ENCODE measurements at regions not wholly inside any gene's neighbourhood (a gene's known extent, or its start where the extent isn't known, plus 50 kb on each side); places are given as distances from the start of the nearest gene placed in this dataset.

DNA sequence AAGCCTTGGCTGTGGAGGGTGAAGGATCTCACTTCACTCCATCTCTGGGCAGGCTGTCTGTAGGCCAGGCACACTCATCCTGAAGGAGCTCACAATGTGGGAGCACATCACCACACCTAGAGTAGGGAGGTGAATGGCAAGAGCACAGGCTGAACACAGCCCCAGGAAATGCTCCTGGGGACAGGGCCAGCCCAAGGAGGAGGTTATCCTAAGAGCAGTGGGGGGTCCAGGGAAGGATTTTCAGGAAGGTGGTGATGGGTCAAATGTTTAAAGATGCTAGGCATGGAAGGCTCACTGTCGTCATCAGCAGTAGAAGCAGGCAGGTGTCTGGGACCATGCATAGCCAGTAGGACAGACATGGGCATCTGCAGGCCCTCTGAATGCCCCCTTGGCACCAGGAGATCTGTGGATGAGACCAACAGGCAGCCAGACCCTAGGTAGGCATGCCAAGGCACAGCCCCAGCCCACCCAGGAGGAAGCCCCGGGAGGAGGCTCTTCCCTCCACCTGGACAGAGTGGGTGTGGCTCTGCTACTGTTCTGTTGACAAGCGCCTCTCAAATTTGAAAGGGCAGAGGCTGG, 91.7 kb upstream of the RAB6C start:
- H3K4me3 Mint-ChIP-seq (ENCODE audit: unreplicated experiment), result no peak overlapping the region
- peaks cover 8% of the 10 kb centered on the region for H3K27me3 Mint-ChIP-seq (ENCODE audit: unreplicated experiment)
- no peak for DNase-seq
- H3K9me3 Mint-ChIP-seq (ENCODE audit: unreplicated experiment), result peaks cover 10% of the 10 kb centered on the region
- H3K27ac Mint-ChIP-seq (ENCODE audit: unreplicated experiment), result no peak overlapping the region
- TF ChIP-seq, protein P1, sequence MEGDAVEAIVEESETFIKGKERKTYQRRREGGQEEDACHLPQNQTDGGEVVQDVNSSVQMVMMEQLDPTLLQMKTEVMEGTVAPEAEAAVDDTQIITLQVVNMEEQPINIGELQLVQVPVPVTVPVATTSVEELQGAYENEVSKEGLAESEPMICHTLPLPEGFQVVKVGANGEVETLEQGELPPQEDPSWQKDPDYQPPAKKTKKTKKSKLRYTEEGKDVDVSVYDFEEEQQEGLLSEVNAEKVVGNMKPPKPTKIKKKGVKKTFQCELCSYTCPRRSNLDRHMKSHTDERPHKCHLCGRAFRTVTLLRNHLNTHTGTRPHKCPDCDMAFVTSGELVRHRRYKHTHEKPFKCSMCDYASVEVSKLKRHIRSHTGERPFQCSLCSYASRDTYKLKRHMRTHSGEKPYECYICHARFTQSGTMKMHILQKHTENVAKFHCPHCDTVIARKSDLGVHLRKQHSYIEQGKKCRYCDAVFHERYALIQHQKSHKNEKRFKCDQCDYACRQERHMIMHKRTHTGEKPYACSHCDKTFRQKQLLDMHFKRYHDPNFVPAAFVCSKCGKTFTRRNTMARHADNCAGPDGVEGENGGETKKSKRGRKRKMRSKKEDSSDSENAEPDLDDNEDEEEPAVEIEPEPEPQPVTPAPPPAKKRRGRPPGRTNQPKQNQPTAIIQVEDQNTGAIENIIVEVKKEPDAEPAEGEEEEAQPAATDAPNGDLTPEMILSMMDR (IDR thresholded peaks at IDR 0.05; ENCODE audit: partially characterized antibody, unreplicated experiment), result no peak
- H3K4me1 Mint-ChIP-seq (ENCODE audit: low read depth, unreplicated experiment), result peaks cover 11% of the 10 kb centered on the region
- peaks cover 6% of the 10 kb centered on the region for H3K36me3 Mint-ChIP-seq (ENCODE audit: unreplicated experiment)

DNA sequence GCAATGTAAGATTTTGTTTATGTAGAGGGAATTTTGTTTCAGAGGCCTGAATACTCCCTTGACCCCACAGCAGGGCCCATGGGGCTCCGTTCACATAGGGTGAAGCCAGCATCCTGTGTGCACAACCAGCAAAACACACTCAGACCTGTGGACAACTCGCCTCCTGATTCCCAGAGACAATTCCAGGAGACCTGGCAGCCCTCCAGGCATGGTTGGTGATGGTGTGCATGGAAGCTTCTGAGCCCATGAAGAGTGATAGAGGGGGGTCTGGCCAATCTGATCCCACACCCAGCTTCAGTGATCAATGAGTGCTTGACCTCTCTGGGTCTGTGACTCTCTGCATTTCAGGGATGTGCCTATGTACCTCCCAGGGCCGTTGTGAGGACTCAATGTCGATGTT, 91.0 kb upstream of the RAB6C start:
- Mint-ChIP-seq H3K9me3 (ENCODE audit: unreplicated experiment) (peaks cover 10% of the 10 kb centered on the region), H3K4me3 (ENCODE audit: unreplicated experiment) (no peak overlapping the region), H3K27me3 (ENCODE audit: unreplicated experiment) (peaks cover 8% of the 10 kb centered on the region), H3K36me3 (ENCODE audit: unreplicated experiment) (peaks cover 6% of the 10 kb centered on the region), H3K27ac (ENCODE audit: unreplicated experiment) (peak overlapping the region; percentile 64), H3K4me1 (ENCODE audit: low read depth, unreplicated experiment) (peaks cover 11% of the 10 kb centered on the region)
- TF ChIP-seq, protein P1 (IDR thresholded peaks at IDR 0.05; ENCODE audit: partially characterized antibody, unreplicated experiment), result no peak
- DNase-seq, result no peak

DNA sequence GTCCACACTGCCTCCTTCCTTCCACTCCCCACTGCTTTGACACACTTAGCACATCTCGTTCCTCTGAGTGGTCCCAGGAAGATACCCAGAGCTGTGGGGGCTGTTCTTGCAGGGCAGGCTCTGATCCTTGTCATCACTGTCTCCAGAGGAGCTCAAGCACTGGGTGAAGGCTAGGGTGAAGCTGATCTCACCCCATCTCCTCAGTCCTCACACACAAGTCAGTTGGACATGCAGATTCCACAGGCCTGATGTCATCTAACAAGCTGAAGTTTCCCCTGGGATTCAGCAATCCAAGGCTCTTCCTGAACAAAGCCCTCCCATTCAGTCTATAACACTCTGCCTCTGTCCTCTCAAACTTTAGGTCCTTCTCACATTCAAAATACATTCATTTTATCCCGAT, 90.6 kb upstream of the RAB6C start:
- no peak for DNase-seq
- Mint-ChIP-seq H3K4me1 (ENCODE audit: low read depth, unreplicated experiment) (peaks cover 11% of the 10 kb centered on the region), H3K4me3 (ENCODE audit: unreplicated experiment) (peak overlapping the region; percentile 21), H3K36me3 (ENCODE audit: unreplicated experiment) (peaks cover 6% of the 10 kb centered on the region), H3K27me3 (ENCODE audit: unreplicated experiment) (peaks cover 8% of the 10 kb centered on the region), H3K9me3 (ENCODE audit: unreplicated experiment) (peaks cover 10% of the 10 kb centered on the region), H3K27ac (ENCODE audit: unreplicated experiment) (peak overlapping the region; percentile 64)
- TF ChIP-seq, protein P1 (IDR thresholded peaks at IDR 0.05; ENCODE audit: partially characterized antibody, unreplicated experiment), result no peak

DNA sequence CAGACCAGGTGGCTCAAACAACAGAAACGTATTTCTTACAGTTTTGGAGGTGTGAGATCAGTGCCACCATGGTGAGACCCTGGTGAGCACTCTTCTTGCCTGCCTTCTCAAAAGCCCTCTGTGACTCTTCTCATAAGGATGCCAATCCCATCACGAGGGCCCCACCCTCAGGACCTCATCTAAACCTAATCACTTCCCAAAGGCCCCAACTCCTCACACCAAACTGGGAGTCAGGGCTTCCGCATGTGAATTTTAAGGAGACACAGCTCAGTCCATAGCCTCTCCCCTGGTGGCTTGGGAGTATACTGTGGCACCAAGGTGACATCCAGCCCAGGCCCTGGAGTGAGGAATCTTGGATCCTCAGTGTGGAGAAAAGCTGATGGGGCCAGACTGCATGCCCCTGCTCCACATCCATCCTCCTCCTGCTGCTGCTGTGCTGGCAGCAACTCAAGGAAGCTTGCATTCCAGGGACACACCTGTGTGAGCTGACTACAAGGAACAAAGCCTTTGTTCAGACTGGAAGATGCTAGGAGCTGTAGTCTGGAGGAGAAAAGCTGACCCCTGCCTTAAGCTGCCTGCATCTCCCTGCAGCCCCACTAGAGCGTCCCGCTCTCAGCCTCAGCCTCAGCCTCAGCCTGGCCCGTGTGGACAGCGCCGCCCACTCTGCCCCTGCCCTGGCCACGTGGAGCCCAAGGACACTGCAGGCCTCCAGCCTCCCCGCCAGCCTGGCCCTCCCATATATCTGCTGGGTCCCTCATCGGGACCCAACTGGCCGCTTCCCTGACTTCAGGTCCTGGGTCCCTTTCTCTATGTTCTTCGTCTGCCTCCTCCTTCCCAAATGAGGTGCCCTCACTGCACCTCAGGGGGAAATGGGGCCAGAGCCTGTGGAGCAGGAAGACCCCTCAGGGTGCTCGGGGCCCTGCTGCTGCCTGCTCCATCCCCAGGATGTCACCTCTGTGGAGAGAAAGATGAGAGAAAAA, 87.8 kb upstream of the RAB6C start:
- TF ChIP-seq, protein P1 (IDR thresholded peaks at IDR 0.05; ENCODE audit: partially characterized antibody, unreplicated experiment), result no peak
- Mint-ChIP-seq H3K27me3 (ENCODE audit: unreplicated experiment) (peaks cover 9% of the 10 kb centered on the region), H3K36me3 (ENCODE audit: unreplicated experiment) (peaks cover 6% of the 10 kb centered on the region), H3K4me1 (ENCODE audit: low read depth, unreplicated experiment) (peaks cover 10% of the 10 kb centered on the region), H3K9me3 (ENCODE audit: unreplicated experiment) (peaks cover 6% of the 10 kb centered on the region), H3K4me3 (ENCODE audit: unreplicated experiment) (no peak overlapping the region), H3K27ac (ENCODE audit: unreplicated experiment) (no peak overlapping the region)
- DNase-seq, result no peak

DNA sequence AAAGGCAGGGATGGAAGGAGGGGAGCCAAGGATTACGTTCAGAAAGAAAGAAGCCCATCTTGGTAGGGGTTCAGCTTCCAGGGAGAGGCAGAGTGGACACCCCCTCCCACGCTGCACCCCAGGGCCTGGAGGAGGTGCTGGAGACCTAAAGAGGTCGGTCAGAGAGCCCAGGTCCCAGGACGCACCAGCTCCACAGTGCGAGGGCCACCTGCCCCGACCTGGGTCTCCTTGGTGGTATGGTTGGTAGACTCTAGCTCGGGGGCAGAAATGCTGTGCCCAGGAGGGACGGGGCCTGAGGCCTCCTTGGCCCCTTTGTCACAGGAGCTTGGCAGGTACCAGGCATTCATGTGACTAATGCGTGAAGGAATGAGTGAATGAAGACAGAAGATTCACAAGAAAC, 87.1 kb upstream of the RAB6C start:
- Mint-ChIP-seq H3K4me1 (ENCODE audit: low read depth, unreplicated experiment) (peaks cover 10% of the 10 kb centered on the region), H3K27me3 (ENCODE audit: unreplicated experiment) (peaks cover 9% of the 10 kb centered on the region), H3K4me3 (ENCODE audit: unreplicated experiment) (no peak overlapping the region), H3K36me3 (ENCODE audit: unreplicated experiment) (peaks cover 6% of the 10 kb centered on the region), H3K9me3 (ENCODE audit: unreplicated experiment) (peaks cover 6% of the 10 kb centered on the region), H3K27ac (ENCODE audit: unreplicated experiment) (no peak overlapping the region)
- TF ChIP-seq, protein P1 (IDR thresholded peaks at IDR 0.05; ENCODE audit: partially characterized antibody, unreplicated experiment), result no peak
- DNase-seq, result no peak

Measured in glutamatergic neuron (in vitro differentiated cells).